Stimulated activated CD8-positive, alpha-beta memory T cell treated with anti-CD3 and anti-CD28 coated beads, Interleukin-4, amount 100 ng/mL, for 48 hours (primary cell): ENCODE measurements at regions not wholly inside any gene's neighbourhood (a gene's known extent, or its start where the extent isn't known, plus 50 kb on each side); places are given as distances from the start of the nearest gene placed in this dataset.
"Not testable (repeated sequence)": the region's sequence is repeated elsewhere in the genome, so short reads cannot be mapped to it uniquely, and the experiment has no call there.

Experiments used
- DNase-seq: peaks from one replicate; pipeline ENCODE4 v3.0.0-alpha.2; 2020

GRCh38 chr10:52551046-52551445 lies 221.5 kb downstream of the MBL2 start:
- DNase-seq: no peak

DNA sequence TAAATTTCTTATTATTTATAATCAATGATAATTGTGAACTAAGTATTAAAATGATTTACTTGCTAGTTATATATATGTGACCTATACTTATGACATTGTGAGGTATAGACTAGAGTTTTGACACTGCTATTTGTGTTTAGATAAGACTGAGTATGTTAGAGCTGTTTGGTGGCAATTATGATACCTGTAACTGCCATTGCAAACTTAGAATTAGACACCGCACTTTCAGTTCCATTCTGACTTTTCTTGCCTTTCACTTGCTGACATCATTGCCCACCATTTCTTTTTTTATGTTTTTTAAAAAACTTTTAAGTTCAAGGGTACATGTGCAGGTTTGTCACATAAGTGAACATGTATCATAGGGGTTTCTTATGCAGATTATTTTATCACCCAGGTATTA lies 214.5 kb downstream of the MBL2 start:
- no peak for DNase-seq

DNA sequence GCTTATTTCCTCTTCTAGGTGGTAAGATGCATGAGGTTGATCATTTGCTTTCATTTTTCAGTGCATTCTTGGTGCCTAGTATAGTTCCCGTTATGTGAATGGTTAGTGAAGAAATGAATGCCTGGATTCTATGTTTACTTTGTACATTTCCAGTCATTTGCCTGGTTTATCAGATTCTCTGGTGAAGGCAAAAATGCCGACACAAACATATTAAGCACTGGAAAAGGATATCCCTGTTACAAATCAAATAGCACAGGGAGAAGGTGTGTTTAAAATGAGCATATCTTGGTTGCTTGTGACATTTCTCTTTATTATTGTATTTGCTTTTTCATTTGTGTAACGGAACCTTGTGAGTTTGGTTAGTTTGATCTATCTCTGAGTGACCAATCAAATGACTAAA lies 211.3 kb downstream of the MBL2 start:
- no peak for DNase-seq

GRCh38 chr10:52563360-52563759 lies 209.2 kb downstream of the MBL2 start:
- no peak for DNase-seq

GRCh38 chr10:52566471-52567246 lies 205.9 kb downstream of the MBL2 start:
- no peak for DNase-seq

- no peak for DNase-seq
Observed at GRCh38 chr10:52567247-52567580, 205.4 kb downstream of the MBL2 start.

DNA sequence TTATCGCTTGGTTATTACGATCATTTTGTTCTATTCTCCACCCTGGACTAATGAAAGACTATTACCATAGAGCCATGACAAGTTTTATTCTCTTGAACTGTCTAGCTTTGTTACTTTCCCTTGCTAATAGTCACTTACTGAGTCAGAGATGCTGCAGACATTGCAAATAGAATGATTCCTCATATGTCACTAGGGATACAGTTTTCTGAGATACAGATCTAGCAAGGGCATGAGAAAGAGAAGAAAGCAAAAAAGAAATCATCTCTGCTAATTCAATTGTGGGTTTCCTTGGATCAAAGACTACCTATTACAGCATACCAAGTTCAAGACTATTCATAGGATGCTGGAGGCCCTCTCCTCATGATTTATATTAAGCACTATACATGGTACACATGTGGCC lies 204.3 kb downstream of the MBL2 start:
- DNase-seq: no peak

GRCh38 chr10:52570490-52570889 lies 202.1 kb downstream of the MBL2 start:
- DNase-seq: no peak

- DNase-seq: no peak
Observed at GRCh38 chr10:52571018-52571417, 201.6 kb downstream of the MBL2 start.

DNA sequence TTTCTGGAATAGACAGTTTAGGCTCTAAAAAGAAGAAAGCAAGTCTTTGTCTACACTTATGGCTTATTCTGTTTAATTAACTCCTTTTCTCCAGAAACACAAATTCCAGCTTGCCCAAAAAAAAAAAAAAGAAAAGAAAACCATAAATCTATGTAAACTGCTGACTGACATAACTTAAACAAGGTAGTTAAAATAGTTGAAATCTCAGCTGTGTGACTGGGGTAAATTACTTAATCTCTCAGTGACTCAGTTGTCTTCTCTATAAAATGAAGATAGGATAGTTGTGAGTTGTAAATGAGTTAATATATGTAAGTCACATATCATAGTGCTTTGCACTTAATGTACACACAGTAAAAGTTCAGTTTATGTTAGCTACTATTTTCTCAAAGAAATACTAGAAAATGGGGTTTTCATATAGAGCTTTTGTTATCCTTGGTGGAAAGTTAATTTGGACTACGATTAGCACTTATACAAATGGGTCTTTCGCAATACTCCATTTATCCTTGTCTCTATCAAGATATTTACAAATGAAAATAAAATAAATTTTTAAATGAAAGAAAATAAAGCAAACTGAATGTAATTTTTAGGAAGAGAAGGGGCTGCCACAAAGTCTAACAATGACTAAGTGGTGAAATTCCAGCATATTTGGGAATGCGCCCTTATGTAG lies 200.9 kb downstream of the MBL2 start:
- no peak for DNase-seq

DNA sequence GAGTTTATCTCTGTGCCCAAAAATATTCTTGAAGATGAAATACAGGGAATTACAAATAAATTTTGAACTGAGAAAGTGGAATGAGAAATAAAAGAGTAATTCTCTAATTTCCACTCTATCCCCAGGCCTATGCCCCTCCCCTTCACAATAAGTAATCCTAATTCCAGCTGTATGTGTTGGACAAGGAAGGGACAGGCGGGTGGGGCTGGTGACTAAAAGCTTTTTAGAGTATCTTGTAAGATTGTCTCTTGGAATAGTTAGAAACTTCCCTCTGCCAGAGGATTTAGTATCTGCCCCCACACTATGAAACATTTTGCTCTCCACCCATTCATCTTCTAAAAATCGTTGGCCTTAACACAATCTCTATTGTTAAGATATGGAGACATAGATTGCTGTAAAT lies 199.2 kb downstream of the MBL2 start:
- DNase-seq: no peak

GRCh38 chr10:52574697-52575096 lies 197.9 kb downstream of the MBL2 start:
- no peak for DNase-seq

GRCh38 chr10:52577047-52577446 lies 195.5 kb downstream of the MBL2 start:
- DNase-seq: no peak

DNA sequence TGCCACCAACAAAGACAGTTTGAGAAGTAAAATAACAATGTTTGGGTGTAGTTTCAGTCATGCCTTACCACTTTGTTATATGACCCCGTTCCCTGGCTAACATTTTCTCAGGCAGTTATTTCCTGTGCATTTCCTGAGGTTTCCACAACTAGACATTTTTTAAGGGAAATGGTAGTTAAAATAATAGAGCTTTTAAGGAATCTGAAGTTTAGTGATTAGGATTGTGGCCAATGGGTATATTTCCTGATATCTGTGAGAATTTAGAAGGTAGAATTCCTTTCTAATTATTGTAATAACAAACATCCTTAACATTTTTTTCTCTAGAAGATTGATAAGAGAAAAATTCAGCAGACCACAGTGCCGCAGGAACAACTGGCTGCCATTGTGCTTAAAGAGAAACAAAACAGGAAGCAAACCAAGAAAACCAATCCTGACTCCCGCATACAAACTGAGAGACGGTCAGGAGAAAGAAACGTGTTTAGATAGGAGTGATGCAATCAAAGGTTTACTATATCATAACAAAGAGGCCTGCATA lies 193.6 kb downstream of the MBL2 start:
- DNase-seq: no peak

DNA sequence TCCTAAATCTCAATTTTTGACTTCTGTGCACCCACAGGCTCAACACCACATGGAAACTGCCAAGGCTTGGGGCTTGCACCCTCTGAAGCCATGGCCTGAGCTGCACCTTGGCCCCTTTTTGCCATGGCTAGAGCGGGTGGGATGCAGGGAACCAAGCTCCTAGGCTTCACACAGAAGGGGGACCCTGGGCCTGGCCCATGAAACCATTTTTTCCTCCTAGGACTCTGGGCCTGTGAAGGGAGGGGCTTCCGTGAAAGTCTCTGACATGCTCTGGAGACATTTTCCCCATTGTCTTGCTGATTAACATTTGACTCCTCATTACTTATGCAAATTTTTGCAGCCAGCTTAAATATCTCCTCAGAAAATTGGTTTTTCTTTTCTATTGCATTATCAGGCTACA lies 190.9 kb downstream of the MBL2 start:
- not testable (repeated sequence) for DNase-seq

GRCh38 chr10:52583336-52583735 lies 189.2 kb downstream of the MBL2 start:
- DNase-seq: no peak

- DNase-seq: no peak
Observed at GRCh38 chr10:52586710-52587109, 185.9 kb downstream of the MBL2 start.

DNA sequence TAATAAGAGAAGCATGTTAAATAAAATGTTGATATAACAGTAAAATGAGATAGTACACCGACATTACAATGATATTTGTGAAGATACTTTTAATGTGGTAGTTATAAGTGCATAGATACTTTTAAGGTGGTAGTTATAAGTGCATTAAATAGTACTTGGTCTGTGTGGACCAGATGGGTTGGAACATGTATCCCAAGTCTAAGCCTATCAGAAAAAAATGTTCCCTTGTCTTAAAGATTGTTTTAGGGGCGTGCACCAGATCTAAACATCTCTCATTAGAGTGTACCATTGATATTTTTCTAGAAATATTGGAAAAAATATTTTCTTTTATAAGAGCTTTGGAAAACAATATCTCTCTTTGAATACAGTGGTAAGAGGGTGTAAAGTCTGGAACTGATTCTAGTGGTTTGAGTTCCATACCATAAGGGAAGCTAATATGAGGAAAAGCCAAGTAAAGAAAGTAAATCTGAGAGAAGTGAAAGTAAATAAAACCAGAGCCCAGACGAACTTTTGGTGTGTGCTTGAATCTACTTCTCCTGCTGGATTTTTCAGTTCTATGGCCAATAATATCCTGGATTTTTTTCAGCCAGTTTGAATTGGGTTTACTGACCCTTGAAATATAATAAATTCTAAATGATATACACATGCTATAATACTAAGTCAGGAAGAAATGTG lies 175.3 kb downstream of the MBL2 start:
- no peak for DNase-seq

- no peak for DNase-seq
Observed at GRCh38 chr10:52598936-52599335, 173.6 kb downstream of the MBL2 start.

GRCh38 chr10:52599551-52600200 lies 172.9 kb downstream of the MBL2 start:
- DNase-seq: no peak

GRCh38 chr10:52604131-52604530 lies 168.5 kb downstream of the MBL2 start:
- not testable (repeated sequence) for DNase-seq

GRCh38 chr10:52609071-52609470 lies 163.5 kb downstream of the MBL2 start:
- no peak for DNase-seq

DNA sequence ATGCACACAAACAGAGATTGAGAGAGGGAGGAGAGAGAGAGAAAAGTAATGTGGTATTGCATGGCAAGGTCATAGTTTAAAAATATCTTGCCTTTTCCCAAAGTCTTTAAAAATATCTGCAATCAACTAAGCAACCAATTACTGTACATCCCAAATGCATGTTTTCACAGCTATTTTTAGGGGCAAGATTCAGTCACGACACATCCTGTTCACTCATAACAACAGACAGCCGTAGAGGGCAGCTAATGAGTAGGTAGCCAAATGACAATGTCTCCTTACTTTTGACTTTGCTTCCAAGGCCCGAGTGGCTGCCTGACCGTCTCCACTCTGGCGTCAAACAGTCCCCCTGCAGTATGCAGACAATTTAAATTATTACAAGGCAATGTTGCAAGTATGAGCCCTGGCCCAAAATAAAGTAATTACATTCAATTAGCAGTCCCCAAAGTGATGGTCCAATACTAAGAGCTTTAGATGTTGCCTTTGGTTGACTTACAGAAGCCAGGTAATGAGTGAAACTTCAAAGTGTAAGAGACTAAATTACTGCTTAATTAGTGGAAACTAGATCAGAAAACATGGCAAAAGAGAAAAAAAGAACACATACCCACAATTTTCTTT lies 162.9 kb downstream of the MBL2 start:
- no peak for DNase-seq
